NCI-H146 (cell line): ENCODE measurements at regions not wholly inside any gene's neighbourhood (a gene's known extent, or its start where the extent isn't known, plus 50 kb on each side); places are given as distances from the start of the nearest gene placed in this dataset.
"Not testable (repeated sequence)": the region's sequence is repeated elsewhere in the genome, so short reads cannot be mapped to it uniquely, and the experiment has no call there.

Experiments used
- DNase-seq: peaks from one replicate; lab custom pipeline; 2025; lab: John Stamatoyannopoulos, UW

GRCh38 chr5:89847743-89848142 lies 561.8 kb downstream of the CETN3 start:
- DNase-seq, result no peak

- no peak for DNase-seq
Measured at GRCh38 chr5:89844548-89844947, 565.0 kb downstream of the CETN3 start.

GRCh38 chr5:89842531-89842930 lies 567.0 kb downstream of the CETN3 start:
- DNase-seq, result no peak

DNA sequence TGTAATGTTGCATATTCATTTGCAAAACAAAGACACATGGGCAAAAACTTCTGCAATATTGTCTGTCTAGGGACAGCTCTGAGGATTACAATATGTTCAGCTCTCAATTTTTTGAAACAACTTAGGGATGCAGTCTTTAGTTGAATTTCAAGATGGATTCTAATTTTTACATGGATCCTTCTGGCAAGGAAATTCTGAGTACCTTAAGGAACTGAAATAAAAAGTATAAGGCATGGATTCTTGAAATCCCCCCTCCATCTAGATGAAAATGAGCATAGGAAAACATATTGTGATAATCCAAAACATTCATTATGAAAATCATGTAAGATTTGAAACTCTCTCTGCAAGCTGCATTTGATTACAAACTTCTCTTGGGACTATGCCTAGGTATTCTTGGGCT lies 568.6 kb downstream of the CETN3 start:
- no peak for DNase-seq

GRCh38 chr5:89830691-89831090 lies 578.9 kb downstream of the CETN3 start:
- DNase-seq, result no peak

DNA sequence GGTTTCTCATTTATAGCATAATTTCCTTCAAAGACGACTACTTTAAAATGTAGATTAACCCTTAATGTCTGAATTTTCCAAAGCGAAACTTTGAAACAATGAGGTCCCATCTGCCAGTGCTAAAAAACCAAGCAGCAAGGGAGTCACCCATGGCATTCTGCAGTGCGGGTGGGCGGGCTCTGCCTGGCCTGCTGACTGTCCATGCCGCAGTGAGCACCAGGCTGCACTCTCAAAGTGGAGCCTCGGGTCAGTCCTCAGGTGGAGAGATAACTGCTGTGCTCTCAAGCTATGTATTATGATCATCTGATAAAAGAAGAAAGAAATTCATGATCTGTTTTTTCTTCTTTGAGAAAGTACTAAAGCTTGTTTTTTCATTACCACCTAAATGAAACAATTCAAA lies 581.6 kb downstream of the CETN3 start:
- DNase-seq, result no peak

DNA sequence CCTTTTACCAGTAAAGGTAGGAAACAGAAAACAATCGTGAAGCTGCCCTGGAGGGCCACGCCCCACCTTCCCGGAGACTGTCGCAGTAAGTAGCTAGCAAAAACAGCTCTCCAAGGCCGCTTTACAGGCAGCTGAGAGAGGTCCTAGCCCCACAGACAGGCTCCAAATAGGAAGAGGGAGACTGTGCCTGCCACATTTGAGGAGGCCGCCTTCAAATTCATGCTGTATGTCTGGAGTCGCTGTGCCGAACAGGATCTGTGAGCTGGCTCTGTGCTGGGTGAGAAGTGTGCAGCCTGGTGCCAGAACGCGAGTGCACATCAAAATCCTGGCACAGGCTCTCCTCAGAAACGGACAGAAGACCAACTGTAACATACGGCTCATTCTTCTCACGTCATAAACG lies 582.2 kb downstream of the CETN3 start:
- DNase-seq, result no peak

DNA sequence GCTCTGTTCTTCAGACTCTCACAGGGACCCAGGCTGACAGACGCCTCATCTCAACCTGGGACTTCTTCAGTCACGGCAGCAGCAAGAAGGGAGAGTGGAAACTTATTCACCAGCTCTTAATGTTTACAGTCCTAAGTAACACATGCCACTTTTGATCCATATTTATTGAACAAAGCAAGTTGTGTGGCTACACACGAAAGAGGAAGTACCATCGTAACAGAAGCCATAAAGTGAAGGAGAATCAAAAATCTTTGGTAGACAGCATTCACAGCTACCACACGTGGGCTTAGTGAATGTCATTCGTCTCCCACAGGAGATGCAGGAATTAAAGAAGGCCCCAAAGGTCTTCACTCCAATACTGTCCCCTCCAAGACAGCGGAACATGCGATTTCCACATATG lies 582.6 kb downstream of the CETN3 start:
- no peak for DNase-seq

GRCh38 chr5:89823046-89823445 lies 586.5 kb downstream of the CETN3 start:
- DNase-seq, result no peak

GRCh38 chr5:89817841-89818240 lies 591.7 kb downstream of the CETN3 start:
- no peak for DNase-seq

GRCh38 chr5:89816038-89816437 lies 593.5 kb downstream of the CETN3 start:
- DNase-seq, result no peak

DNA sequence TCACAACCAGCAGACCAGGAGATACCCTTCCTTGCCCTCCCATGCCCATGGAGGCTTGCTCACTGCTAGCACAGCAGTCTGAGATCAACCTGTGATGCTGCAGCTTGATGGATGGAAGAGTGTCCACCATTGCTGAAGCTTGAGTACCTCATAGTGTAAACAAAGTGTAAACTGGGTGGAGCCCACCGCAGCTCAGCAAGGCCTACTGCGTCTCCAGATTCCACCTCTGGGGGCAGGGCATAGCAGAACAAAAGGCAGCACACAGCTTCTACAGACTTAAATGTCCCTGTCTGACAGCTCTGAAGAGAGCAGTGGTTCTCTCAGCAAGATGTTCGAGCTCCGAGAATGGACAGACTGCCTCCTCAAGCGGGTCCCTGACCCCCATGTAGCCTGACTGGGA lies 608.8 kb downstream of the CETN3 start:
- not testable (repeated sequence) for DNase-seq

- not testable (repeated sequence) for DNase-seq
Measured at GRCh38 chr5:89794504-89794903, 615.1 kb downstream of the CETN3 start.

DNA sequence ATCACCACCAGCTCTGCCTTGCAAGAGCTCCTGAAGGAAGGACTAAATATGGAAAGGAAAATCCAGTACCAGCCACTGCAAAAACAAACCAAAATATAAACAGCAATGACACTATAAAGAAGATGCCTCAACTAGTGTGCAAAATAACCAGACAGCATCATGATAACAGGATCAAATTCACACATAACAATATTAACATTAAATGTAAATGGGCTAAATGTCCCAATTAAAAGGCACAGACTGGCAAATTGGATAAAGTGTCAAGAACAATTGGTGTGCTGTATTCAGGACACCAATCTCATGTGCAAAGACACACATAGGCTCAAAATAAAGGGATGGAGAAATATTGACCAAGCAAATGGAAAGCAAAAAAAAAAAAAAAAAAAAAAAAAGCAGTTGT lies 629.8 kb downstream of the CETN3 start:
- not testable (repeated sequence) for DNase-seq

- no peak for DNase-seq
Measured at GRCh38 chr5:89777758-89778157, 631.8 kb downstream of the CETN3 start.

- DNase-seq, result no peak
Measured at GRCh38 chr5:89769975-89770374, 639.6 kb downstream of the CETN3 start.

DNA sequence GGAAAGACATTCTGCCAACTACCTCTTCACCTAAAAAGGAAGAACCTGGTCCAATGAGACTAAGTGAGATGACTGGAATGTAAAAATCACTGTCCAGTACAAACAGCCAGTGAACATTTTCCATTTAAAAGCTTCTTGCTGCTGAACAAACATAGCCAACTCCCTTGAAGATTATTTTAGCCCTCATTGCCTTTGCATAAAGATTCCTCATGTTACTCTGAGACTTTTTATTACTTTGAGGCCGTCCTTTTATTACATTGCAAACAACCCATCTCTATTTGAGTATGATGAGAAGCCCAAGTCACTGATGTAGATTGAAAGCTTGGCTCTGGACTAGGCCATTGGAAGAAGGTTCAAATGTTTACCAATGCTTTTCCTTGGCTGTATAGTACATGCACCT lies 649.8 kb downstream of the CETN3 start:
- no peak for DNase-seq

DNA sequence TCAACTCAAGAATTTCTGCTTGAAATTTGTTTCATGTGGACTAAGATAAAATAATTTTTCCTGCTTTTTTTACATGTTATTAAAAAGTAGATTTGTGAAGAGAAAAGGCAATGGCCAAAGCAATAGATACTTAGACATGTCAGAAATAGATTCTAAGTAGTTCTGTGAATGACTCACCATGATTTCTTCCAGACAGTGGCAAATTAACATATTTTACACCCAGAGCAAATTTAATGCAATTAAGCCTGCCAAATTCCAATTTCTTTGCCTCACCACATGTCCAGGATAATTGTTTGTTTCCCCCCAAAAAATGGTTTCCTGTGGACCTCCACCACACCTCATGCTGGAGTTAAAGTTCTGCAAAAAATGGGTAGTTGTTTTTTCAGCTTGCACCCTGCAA lies 651.4 kb downstream of the CETN3 start:
- no peak for DNase-seq

GRCh38 chr5:89756955-89757354 lies 652.6 kb downstream of the CETN3 start:
- no peak for DNase-seq

- no peak for DNase-seq
Measured at GRCh38 chr5:89755024-89755423, 654.5 kb downstream of the CETN3 start.

- DNase-seq, result no peak
Measured at GRCh38 chr5:89735082-89735481, 674.5 kb downstream of the CETN3 start.

DNA sequence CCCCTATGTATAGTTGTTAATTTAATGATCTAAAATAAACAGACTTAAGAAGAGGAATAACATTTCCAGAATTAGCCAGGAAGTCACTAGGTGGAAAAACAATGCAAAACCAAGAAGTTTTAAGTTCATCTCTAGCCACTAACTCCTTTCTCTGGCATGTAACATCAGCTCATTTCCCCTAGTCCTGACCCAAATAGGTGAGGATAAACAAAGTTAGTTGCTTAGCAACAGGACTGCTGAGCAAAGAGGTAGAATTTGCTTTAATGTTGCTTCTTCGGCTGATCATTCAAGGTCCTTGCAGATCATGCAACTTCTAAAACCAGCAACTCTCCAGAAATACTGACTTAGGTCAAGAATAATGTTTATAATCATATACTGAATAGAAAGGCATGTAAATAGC lies 675.8 kb downstream of the CETN3 start:
- no peak for DNase-seq

GRCh38 chr5:89729623-89730301 lies 679.8 kb downstream of the CETN3 start:
- DNase-seq, result peak; percentile 30

GRCh38 chr5:89728750-89729149 lies 680.8 kb downstream of the CETN3 start:
- DNase-seq, result no peak

DNA sequence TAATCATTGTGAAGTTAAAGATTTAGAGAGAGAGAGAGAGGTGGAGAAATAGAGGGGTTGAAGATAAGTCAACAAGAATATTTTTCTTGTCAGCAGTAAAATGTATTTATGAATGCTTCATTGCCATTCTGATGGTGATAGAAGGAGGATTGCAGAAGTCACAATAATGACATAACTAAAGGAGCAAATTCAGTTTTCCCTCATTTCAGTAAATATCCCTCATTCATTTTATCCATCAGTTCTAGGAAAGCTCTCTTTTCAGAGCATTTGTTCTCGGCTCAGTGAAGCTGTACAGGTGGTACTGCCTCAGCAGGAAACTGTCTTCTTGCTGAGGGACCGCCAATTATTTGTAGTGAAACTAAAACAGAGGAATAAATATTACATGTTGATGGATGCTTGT lies 681.4 kb downstream of the CETN3 start:
- DNase-seq, result no peak
